Brain pericyte (primary cell): ENCODE measurements at regions not wholly inside any gene's neighbourhood (a gene's known extent, or its start where the extent isn't known, plus 50 kb on each side); places are given as distances from the start of the nearest gene placed in this dataset.

Experiments
- DNase-seq: peaks from one replicate; pipeline ENCODE4 v3.0.0-alpha.2; 2012; ENCODE audit warnings: low read depth, low spot score

DNA sequence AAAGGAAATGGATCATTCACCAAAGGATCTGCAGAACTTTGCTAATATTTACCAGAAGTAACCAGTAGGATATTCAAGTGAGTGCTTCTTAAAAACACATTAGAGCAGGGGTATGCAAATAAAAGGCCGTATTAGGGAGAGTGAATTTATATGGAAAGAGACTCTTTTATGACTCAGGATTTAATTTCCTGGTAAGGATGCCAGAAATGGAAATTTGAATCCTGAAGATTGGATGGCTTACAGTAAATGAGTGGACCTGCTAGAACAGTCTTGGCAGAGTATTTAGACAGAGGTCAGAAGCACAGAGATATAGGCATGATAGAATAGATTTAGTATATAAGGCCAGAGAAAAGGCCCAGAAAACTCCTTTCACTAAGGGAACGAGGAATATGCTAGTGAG is 201.6 kb downstream of the SLITRK5 start:
- no peak for DNase-seq

DNA sequence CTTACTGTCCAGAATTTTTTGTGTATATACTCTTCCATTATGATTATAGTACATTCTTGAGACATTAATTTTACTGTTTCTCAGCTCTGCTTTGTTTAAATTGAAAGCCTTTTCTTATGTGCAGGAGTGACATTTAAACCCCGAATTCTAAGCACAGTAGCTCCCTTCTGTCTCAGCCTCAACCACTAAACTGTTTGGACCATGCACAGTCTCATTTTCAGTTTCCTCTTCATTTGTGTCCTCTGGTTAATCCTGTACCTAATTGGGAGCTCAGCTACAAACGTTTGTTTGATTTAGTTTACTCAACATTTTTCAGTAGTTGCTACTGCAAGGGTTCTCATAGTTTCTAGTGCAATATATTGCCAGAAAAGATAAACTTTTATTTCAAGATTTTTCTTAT is 206.3 kb downstream of the SLITRK5 start:
- no peak for DNase-seq

- no peak for DNase-seq
Observed at GRCh38 chr13:87878706-87879105, 207.5 kb downstream of the SLITRK5 start.

GRCh38 chr13:87884884-87885283 is 213.7 kb downstream of the SLITRK5 start:
- DNase-seq = peak; percentile 1

- no peak for DNase-seq
Observed at GRCh38 chr13:87887459-87888123, 216.4 kb downstream of the SLITRK5 start.

- DNase-seq = no peak
Observed at GRCh38 chr13:87889254-87889653, 218.1 kb downstream of the SLITRK5 start.

DNA sequence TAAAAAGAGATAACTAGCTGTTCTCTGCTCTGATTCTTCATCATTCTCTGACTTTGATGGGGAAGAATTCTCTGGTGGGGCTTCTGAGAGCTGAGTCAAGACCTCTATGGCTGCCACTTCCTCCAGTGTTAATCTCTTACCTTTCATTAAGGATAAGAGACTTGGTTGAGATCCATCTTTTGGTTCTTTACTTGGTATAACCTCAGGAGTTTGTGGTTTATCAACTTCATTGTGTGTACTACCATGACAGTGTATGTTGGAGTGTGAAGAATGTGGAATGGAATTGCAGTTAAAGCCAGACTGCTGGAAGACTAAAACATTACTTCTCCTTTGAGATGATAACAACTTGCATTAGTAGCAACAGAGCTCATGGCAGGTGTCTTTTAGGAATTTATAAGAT is 222.0 kb downstream of the SLITRK5 start:
- DNase-seq = no peak

DNA sequence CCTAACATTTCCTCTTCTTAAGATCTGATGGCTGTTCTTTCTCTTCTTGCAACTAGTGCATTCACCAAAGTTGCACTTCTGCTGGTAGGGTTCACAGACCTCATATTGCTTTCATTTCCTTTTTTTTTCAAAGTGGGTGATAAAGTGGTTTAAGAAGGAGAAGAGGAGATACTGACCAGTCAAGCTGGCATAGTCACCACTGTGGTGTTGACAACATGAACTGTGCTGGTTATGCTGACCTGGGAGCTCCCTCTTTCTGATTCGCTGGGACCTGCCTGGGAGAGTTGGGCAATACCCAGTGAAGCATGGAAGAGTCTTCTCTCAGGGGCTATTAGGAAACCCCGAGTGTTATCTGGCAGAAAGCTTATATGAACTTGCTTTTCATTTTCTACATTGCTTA is 222.9 kb downstream of the SLITRK5 start:
- no peak for DNase-seq

DNA sequence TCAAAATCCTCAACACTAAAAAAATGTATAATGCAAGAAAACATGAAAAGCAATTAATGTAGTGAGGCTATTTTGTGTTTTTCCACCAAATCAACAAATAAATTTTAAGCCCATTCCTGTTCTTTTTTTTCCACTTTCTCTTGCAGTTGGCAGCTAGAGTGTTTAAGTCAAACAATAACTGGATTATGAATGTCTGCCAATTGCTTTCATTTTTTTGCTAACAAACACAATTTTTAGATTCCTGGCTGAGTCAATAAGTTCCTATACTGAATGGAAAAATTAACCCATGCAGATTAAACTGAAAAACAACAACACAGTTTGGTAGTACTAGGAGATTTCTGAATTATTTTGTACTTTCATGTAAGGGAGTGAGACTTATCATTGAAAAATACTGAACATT is 232.4 kb downstream of the SLITRK5 start:
- DNase-seq = no peak

- DNase-seq = no peak
Observed at GRCh38 chr13:87906411-87906810, 235.2 kb downstream of the SLITRK5 start.

DNA sequence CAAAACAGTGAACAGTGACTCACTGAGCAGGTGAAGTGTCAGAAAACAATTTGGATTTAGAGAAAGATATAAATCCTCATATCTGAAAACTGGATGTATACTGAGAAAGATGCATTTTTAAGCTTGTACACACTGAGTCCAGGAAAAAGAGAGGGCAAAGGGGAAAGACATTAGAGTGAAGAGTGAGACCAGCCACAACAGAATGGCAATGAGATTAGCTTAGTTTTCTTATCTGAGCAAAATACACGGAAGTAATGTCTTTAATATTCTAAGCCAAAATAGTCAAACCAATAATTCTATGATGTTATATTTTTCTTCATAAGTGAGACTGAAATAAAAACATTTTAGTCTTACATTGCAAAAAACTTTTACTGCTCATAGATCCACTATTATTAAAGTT is 236.0 kb downstream of the SLITRK5 start:
- DNase-seq = no peak

- no peak for DNase-seq
Observed at GRCh38 chr13:87919956-87920355, 248.8 kb downstream of the SLITRK5 start.

DNA sequence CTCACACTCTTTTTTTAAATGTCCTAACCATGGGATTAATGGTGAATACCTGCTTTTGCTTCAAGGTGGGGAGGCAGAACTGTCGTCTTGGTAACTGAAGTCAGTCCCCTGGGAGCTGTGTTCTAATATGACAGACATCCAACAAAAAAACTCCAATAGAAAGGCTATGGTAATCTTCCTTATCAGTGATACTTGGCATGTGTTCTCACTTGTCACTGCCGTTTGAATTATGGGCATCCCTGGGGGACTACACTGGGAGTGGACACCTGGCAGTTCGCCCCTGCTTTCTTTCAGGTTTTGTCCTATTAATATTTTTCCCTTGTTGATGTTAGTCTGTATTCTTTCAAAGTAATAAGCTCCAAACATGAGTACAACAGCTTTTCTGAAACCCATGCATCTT is 252.6 kb downstream of the SLITRK5 start:
- DNase-seq = no peak

DNA sequence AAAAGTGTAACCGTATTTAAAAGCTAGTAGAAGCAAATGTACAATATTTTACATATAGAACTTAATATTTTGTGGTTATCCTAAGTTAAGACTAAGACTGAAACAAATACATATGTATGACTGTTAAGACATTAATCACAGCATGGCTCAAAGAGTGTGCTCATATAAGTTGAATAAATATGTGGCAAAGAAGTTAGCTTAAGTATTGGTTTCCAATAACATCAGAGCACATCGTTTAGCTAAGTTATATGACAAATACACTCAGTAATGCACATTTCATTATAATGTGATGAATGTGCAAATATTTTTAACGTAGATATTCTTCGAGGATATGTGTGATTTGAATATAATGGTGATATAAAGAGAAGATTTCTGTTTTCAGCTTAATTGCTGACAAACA is 253.8 kb downstream of the SLITRK5 start:
- no peak for DNase-seq

GRCh38 chr13:87940776-87941175 is 269.6 kb downstream of the SLITRK5 start:
- DNase-seq = no peak

GRCh38 chr13:87941226-87941625 is 270.1 kb downstream of the SLITRK5 start:
- no peak for DNase-seq

GRCh38 chr13:87942205-87942604 is 271.0 kb downstream of the SLITRK5 start:
- no peak for DNase-seq

DNA sequence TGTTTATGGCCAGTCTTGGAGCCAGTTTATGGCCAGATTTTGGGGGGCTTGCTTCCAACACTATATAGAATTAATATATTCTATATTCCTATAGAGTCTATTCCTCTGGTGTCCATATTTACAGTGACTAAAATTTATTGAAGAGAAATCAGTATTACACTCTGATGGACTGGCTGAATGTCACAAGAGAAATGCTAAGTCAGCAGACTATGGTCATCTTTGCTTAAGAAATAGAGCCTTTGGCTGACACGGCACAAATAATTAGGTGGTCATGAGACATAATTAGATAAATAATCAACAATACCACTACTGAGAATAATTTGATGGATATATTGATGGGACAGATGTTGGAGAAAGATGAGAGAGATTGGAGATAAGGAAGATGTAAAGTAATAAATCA is 272.9 kb downstream of the SLITRK5 start:
- no peak for DNase-seq

DNA sequence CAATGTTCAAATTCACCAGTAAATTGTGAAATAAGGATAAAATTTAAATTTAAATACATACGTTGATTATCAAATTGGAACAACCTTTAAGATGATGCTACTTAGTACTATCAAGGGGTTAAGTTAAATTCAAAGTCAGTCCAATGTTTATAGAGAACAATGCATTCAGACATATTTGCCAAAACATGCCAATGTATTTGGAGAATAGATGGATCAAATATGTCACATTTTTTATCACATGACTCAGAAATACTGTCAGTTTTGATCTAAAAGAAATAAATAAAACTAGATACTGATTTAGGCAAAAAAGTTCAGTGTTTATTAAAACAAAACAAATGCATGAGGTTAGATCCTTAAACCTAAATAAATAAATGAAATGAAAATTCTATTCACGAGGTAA is 281.2 kb downstream of the SLITRK5 start:
- no peak for DNase-seq

DNA sequence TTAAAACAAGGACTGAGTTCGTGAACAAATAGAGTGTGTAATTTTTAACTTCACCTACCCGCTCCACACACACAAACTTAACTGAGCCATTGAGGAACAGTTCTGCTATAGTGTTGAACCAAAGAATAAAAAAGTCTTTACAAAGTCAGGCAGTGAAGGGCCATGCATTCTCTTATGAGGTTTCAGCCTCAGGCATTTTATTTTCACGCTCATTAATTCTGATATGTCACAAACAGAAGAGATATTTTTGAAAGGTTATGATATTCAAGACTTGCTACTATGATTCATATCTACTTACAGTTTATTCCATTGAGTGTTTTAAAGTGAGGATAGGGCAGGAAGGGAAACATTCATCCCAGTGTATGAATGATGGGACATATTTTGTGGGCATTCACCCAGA is 282.2 kb downstream of the SLITRK5 start:
- no peak for DNase-seq

- no peak for DNase-seq
Observed at GRCh38 chr13:87954091-87954490, 282.9 kb downstream of the SLITRK5 start.

DNA sequence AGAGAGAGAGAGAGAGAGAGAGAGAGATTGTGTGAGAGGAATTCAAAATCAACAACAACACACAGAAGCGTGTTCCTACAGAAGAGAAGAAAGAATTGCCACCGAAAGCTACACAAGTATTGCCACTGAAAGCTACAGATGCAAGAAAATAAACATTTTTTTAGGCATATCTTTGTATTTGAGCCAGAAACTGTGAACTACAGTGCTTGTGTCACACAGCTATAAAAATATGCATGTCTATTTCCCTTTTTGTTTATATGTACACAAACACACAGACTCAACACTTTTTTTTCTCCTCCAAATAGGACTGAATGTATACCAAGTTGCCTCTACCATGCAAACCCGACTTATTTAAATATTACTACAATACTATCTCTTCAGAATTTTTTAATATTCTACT is 290.4 kb downstream of the SLITRK5 start:
- no peak for DNase-seq

DNA sequence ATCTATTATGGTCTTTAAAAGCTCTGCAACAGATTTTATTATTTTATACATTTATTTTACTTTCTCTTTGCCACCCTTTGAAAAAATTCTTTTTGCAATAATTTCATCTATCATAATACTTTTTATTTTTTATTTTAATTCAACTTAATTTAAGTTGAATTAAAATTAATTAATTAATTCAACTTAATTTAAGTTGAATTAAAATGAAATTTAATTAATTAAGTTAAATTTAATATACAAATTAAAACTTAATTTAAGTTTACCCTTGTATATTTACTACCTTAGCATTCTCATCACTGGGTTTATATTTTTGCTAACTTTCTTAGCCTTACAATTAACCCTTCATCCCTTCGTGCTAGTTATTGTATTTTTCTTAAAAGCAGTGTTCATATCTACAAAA is 301.4 kb downstream of the SLITRK5 start:
- no peak for DNase-seq

GRCh38 chr13:87975035-87975434 is 303.9 kb downstream of the SLITRK5 start:
- no peak for DNase-seq
